ENCODE measurements at regions not wholly inside any gene's neighbourhood (a gene's known extent, or its start where the extent isn't known, plus 50 kb on each side); places are given as distances from the start of the nearest gene placed in this dataset.

GRCh38 chr22:27631641-27632040 lies 169.9 kb downstream of the MN1 start:
- WGBS = 99% methylated on average over 1 of the region's 1 CpG
- DNase-seq (ENCODE audit: low read depth in 6 of 9, low spot score in 9 of 9) = no peak
- no peaks in the 10 kb centered on the region for H3K36me3 ChIP-seq (ENCODE audit: control insufficient read depth in 2 of 2, insufficient read depth in 2 of 2, low read length in 1 of 2)
- no peak overlapping the region for H3K27ac ChIP-seq (ENCODE audit: low read depth in 1 of 2, low read length in 1 of 2)
- H3K4me1 ChIP-seq (ENCODE audit: control insufficient read depth in 2 of 2, insufficient read depth in 2 of 2, low read length in 2 of 2) = no peaks in the 10 kb centered on the region
- H3K27me3 ChIP-seq (ENCODE audit: control insufficient read depth in 2 of 2, insufficient read depth in 1 of 2, low read length in 1 of 2) = peaks cover 0 to 9% of the 10 kb centered on the region in 2 donors
- H3K9me3 ChIP-seq (ENCODE audit: control insufficient read depth in 2 of 2, insufficient read depth in 1 of 2, low read length in 1 of 2) = no peaks in the 10 kb centered on the region
- H3K4me3 ChIP-seq (ENCODE audit: low read length in 2 of 2) = no peak overlapping the region

DNA sequence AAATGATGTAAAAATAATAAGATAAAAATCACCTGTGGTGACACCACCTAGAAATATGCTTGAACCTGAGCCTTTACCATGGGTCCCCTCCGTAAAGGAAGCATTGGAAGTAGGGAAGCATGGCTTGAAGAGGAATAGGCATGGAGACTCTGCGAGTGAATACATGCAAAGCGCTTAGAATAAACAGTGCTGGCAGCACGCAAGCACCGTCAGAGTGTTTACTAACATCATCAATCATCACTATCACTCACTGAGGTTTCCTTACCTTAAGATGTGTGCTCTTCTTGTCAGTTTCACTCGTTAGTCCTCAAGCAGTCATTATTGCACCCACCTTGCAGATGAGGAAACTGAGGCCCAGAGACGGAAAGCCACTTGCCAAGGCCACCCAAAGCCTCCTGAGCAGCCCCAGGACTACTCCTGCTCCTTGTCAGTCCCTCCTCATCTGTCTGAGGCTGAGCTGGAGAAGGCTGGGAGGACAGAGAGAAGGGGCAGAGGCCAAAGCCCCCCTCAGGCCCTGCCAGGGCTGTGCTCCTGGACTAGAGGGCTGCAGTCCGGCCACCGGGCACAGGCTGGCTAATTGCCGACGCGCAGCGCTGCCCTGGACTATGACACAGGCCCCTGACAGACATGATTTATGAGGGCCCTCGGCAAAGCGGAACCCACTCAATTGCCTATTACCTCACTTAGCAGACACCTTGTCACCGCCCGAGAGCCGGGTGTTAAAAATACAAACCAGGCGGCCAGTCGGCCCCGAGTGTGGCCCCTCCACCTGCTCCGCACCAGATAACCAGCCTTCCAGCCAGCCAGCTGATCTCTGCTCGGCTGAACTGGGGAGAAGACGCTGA lies 168.9 kb downstream of the MN1 start:
- Histone ChIP-seq H3K27ac (ENCODE audit: low read depth in 1 of 2, low read length in 1 of 2) (no peak overlapping the region), H3K4me3 (ENCODE audit: low read length in 2 of 2) (no peak overlapping the region), H3K4me1 (ENCODE audit: control insufficient read depth in 2 of 2, insufficient read depth in 2 of 2, low read length in 2 of 2) (no peaks in the 10 kb centered on the region), H3K36me3 (ENCODE audit: control insufficient read depth in 2 of 2, insufficient read depth in 2 of 2, low read length in 1 of 2) (no peaks in the 10 kb centered on the region), H3K9me3 (ENCODE audit: control insufficient read depth in 2 of 2, insufficient read depth in 1 of 2, low read length in 1 of 2) (no peaks in the 10 kb centered on the region), H3K27me3 (ENCODE audit: control insufficient read depth in 2 of 2, insufficient read depth in 1 of 2, low read length in 1 of 2) (peaks cover 0 to 9% of the 10 kb centered on the region in 2 donors)
- WGBS = 52% methylated on average over 24 of the region's 24 CpGs
- no peak for DNase-seq (ENCODE audit: low read depth in 6 of 9, low spot score in 9 of 9)

- Histone ChIP-seq H3K27me3 (ENCODE audit: control insufficient read depth in 2 of 2, insufficient read depth in 1 of 2, low read length in 1 of 2) (peaks cover 0 to 9% of the 10 kb centered on the region in 2 donors), H3K4me1 (ENCODE audit: control insufficient read depth in 2 of 2, insufficient read depth in 2 of 2, low read length in 2 of 2) (no peaks in the 10 kb centered on the region), H3K36me3 (ENCODE audit: control insufficient read depth in 2 of 2, insufficient read depth in 2 of 2, low read length in 1 of 2) (no peaks in the 10 kb centered on the region), H3K9me3 (ENCODE audit: control insufficient read depth in 2 of 2, insufficient read depth in 1 of 2, low read length in 1 of 2) (no peaks in the 10 kb centered on the region), H3K27ac (ENCODE audit: low read depth in 1 of 2, low read length in 1 of 2) (no peak overlapping the region), H3K4me3 (ENCODE audit: low read length in 2 of 2) (no peak overlapping the region)
- 83% methylated on average over 8 of the region's 8 CpGs for WGBS
- no peak for DNase-seq (ENCODE audit: low read depth in 6 of 9, low spot score in 9 of 9)
Measured at GRCh38 chr22:27633296-27633871, 168.2 kb downstream of the MN1 start.

DNA sequence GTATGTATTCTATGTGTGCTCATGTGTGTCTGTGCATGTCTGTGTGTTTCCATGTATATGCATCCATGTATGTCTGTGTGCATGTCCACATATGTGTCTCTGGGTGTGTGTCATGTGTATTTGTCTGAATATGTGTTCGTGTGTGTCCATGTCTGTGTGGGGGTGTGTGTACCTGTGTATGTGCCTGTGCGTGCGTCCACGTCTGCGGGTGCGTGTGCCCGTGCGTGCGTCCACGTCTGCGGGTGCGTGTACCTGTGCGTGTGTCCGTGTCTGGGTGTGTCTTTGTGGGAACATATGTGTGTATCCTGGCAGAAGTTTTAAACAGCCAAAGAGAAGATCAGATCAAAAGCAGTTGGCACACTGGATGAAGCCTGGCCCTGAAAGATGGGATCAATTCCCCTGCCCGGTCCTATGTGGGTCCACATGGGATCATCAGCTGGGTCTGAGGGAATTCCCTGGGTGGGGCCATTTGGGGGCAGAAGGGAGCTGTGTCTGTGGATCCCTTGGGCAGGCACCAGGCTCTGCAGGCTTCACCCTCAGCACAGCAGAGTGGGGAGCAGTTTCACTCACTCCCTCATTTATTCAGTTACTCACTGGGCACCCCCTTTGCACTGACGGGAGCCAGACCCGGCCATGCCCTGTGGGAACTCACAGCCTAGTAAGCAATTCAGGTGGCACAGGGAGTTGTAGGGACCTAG lies 167.4 kb downstream of the MN1 start:
- WGBS = 91% methylated on average over 17 of the region's 17 CpGs
- Histone ChIP-seq H3K9me3 (ENCODE audit: control insufficient read depth in 2 of 2, insufficient read depth in 1 of 2, low read length in 1 of 2) (no peaks in the 10 kb centered on the region), H3K4me1 (ENCODE audit: control insufficient read depth in 2 of 2, insufficient read depth in 2 of 2, low read length in 2 of 2) (no peaks in the 10 kb centered on the region), H3K27me3 (ENCODE audit: control insufficient read depth in 2 of 2, insufficient read depth in 1 of 2, low read length in 1 of 2) (peaks cover 0 to 9% of the 10 kb centered on the region in 2 donors), H3K27ac (ENCODE audit: low read depth in 1 of 2, low read length in 1 of 2) (no peak overlapping the region), H3K36me3 (ENCODE audit: control insufficient read depth in 2 of 2, insufficient read depth in 2 of 2, low read length in 1 of 2) (no peaks in the 10 kb centered on the region), H3K4me3 (ENCODE audit: low read length in 2 of 2) (no peak overlapping the region)
- no peak for DNase-seq (ENCODE audit: low read depth in 6 of 9, low spot score in 9 of 9)

DNA sequence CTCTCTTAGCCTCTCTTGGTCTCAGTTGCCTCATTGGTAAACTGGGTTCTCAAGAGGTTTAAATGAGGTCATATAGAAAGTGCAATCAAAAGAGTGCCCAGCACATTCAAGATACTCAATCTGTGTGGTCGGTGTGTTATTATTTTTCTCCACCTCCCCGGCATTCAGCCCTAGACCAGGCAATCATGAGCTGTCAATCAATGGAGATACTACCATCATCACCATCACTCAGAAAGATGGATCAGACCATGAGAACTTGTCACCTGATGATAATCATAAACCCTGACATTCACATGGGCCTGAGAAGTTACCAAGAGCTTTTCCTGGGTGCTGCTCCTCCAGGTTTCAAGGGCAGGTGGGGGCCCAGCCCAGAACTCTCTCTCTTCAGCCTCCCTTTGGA lies 166.1 kb downstream of the MN1 start:
- 94% methylated on average over 2 of the region's 2 CpGs for WGBS
- no peak for DNase-seq (ENCODE audit: low read depth in 6 of 9, low spot score in 9 of 9)
- H3K4me3 ChIP-seq (ENCODE audit: low read length in 2 of 2) = no peak overlapping the region
- no peaks in the 10 kb centered on the region for H3K36me3 ChIP-seq (ENCODE audit: control insufficient read depth in 2 of 2, insufficient read depth in 2 of 2, low read length in 1 of 2)
- no peak overlapping the region for H3K27ac ChIP-seq (ENCODE audit: low read depth in 1 of 2, low read length in 1 of 2)
- H3K27me3 ChIP-seq (ENCODE audit: control insufficient read depth in 2 of 2, insufficient read depth in 1 of 2, low read length in 1 of 2) = peaks cover 0 to 9% of the 10 kb centered on the region in 2 donors
- no peaks in the 10 kb centered on the region for H3K9me3 ChIP-seq (ENCODE audit: control insufficient read depth in 2 of 2, insufficient read depth in 1 of 2, low read length in 1 of 2)
- no peaks in the 10 kb centered on the region for H3K4me1 ChIP-seq (ENCODE audit: control insufficient read depth in 2 of 2, insufficient read depth in 2 of 2, low read length in 2 of 2)

DNA sequence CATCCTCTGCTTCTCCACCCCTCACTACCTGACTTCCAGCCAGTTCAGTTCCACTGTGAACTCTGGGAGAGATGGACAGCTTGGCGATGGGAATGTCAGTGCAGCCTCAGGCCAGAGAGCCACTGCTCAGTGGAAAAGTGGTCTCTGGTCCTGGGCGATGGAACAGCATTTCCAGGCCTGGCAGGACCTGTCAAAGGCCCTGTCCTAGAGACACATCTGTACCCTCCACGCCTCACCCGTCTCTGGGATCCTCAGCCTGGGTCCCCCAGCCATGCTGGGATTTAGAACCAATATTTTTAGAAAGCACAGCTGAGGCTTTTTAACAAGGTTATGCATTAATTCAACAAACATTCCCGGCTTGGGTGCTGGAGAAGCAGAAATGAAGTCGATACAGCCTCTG lies 165.7 kb downstream of the MN1 start:
- H3K27me3 ChIP-seq (ENCODE audit: control insufficient read depth in 2 of 2, insufficient read depth in 1 of 2, low read length in 1 of 2) = peaks cover 0 to 9% of the 10 kb centered on the region in 2 donors
- WGBS = 94% methylated on average over 6 of the region's 6 CpGs
- no peaks in the 10 kb centered on the region for H3K4me1 ChIP-seq (ENCODE audit: control insufficient read depth in 2 of 2, insufficient read depth in 2 of 2, low read length in 2 of 2)
- no peak overlapping the region for H3K4me3 ChIP-seq (ENCODE audit: low read length in 2 of 2)
- no peaks in the 10 kb centered on the region for H3K36me3 ChIP-seq (ENCODE audit: control insufficient read depth in 2 of 2, insufficient read depth in 2 of 2, low read length in 1 of 2)
- no peaks in the 10 kb centered on the region for H3K9me3 ChIP-seq (ENCODE audit: control insufficient read depth in 2 of 2, insufficient read depth in 1 of 2, low read length in 1 of 2)
- no peak for DNase-seq (ENCODE audit: low read depth in 6 of 9, low spot score in 9 of 9)
- H3K27ac ChIP-seq (ENCODE audit: low read depth in 1 of 2, low read length in 1 of 2) = no peak overlapping the region

DNA sequence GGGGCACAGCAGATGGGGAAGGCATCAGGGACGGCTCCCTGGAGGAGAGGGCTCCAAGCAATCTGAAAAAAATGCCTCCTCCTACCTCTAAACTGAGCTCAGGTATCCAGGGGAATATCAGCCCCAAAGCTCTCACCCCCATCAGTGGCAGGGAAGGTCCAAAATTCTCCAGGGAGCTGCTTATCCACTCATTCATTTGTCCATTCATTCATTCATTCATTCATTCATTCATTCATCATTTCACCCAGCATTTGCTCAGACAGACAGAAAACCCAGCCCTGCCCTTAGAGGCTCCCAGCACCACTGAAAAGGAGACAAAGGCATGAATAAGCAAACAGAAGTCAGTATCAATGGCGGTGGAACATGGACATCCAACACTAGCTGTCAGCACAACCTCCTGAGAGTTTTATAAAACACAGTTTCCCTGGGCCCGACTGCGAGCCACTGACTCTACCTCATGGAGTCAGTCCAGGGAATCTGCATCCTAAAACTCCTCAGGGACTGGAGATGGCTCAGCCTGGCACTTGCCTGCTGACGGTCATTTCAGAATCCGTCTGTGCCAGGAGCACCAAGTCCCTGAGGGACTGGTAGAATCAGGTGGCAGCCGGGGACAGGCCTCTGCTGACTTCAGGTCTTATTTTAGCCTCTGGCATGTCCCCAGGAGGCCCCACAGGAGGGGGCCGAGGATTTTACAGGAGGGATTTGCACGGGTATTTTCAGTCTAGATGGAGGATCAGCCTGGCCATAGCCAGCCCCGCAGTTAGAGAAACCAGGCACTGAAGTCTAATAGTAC lies 164.6 kb downstream of the MN1 start:
- H3K4me1 ChIP-seq (ENCODE audit: control insufficient read depth in 2 of 2, insufficient read depth in 2 of 2, low read length in 2 of 2) = no peaks in the 10 kb centered on the region
- no peak overlapping the region for H3K27ac ChIP-seq (ENCODE audit: low read depth in 1 of 2, low read length in 1 of 2)
- WGBS = 94% methylated on average over 10 of the region's 10 CpGs
- no peak overlapping the region for H3K4me3 ChIP-seq (ENCODE audit: low read length in 2 of 2)
- H3K36me3 ChIP-seq (ENCODE audit: control insufficient read depth in 2 of 2, insufficient read depth in 2 of 2, low read length in 1 of 2) = no peaks in the 10 kb centered on the region
- no peak for DNase-seq (ENCODE audit: low read depth in 6 of 9, low spot score in 9 of 9)
- H3K27me3 ChIP-seq (ENCODE audit: control insufficient read depth in 2 of 2, insufficient read depth in 1 of 2, low read length in 1 of 2) = peaks cover 0 to 9% of the 10 kb centered on the region in 2 donors
- H3K9me3 ChIP-seq (ENCODE audit: control insufficient read depth in 2 of 2, insufficient read depth in 1 of 2, low read length in 1 of 2) = no peaks in the 10 kb centered on the region

- 86% methylated on average over 3 of the region's 3 CpGs for WGBS
- H3K27ac ChIP-seq (ENCODE audit: low read depth in 1 of 2, low read length in 1 of 2) = no peak overlapping the region
- peaks cover 0 to 9% of the 10 kb centered on the region in 2 donors for H3K27me3 ChIP-seq (ENCODE audit: control insufficient read depth in 2 of 2, insufficient read depth in 1 of 2, low read length in 1 of 2)
- no peaks in the 10 kb centered on the region for H3K36me3 ChIP-seq (ENCODE audit: control insufficient read depth in 2 of 2, insufficient read depth in 2 of 2, low read length in 1 of 2)
- no peaks in the 10 kb centered on the region for H3K4me1 ChIP-seq (ENCODE audit: control insufficient read depth in 2 of 2, insufficient read depth in 2 of 2, low read length in 2 of 2)
- no peak overlapping the region for H3K4me3 ChIP-seq (ENCODE audit: low read length in 2 of 2)
- no peaks in the 10 kb centered on the region for H3K9me3 ChIP-seq (ENCODE audit: control insufficient read depth in 2 of 2, insufficient read depth in 1 of 2, low read length in 1 of 2)
- DNase-seq (ENCODE audit: low read depth in 6 of 9, low spot score in 9 of 9) = no peak
Measured at GRCh38 chr22:27637604-27638003, 164.0 kb downstream of the MN1 start.
